H1 (cell line): ENCODE measurements at regions not wholly inside any gene's neighbourhood (a gene's known extent, or its start where the extent isn't known, plus 50 kb on each side); places are given as distances from the start of the nearest gene placed in this dataset.

Experiments used
- BCL11A ChIP-seq, 2 experiments: IDR thresholded peaks; one replicate each; pipeline ENCODE4 v1.6.1; 2011; ENCODE audit warnings: low read depth in 2 of 2, low read length in 2 of 2, mild to moderate bottlenecking in 2 of 2
- CHD1 ChIP-seq: IDR thresholded peaks from 2 replicates; pipeline ENCODE4 v1.6.1; 2012; ENCODE audit warnings: low read depth, low read length, improper control_type of control experiment
- EGR1 ChIP-seq: IDR thresholded peaks from 2 replicates; pipeline ENCODE4 v1.6.1; 2011; ENCODE audit warnings: low read depth, low read length, borderline replicate concordance
- HDAC2 ChIP-seq, 2 experiments: fragments of 300-600 bp in 1 of 2; sonication (generic) in 1 of 2; IDR thresholded peaks; 2 replicates each; pipeline ENCODE4 v1.6.1; 2011 to 2012; ENCODE audit warnings: low read depth in 2 of 2, low read length in 2 of 2, mild to moderate bottlenecking in 2 of 2, moderate library complexity in 2 of 2, borderline replicate concordance in 1 of 2, inconsistent platforms in 1 of 2
- POU5F1 ChIP-seq: IDR thresholded peaks from 2 replicates; pipeline ENCODE4 v1.6.1; 2011; ENCODE audit warnings: low read depth, mild to moderate bottlenecking, low read length, moderate library complexity
- SIRT6 ChIP-seq: IDR thresholded peaks from one replicate; pipeline ENCODE4 v1.7.1; 2012; ENCODE audit warnings: low read length, inconsistent platforms
- TF ChIP-seq, protein P1 (sequence below): fragments of 300-600 bp; sonication (generic); IDR thresholded peaks from 2 replicates; pipeline ENCODE4 v1.7.1; 2012; ENCODE audit warnings: low read length, moderate library complexity, mild to moderate bottlenecking, inconsistent platforms; ENCODE audit not compliant: insufficient replicate concordance

DNA sequence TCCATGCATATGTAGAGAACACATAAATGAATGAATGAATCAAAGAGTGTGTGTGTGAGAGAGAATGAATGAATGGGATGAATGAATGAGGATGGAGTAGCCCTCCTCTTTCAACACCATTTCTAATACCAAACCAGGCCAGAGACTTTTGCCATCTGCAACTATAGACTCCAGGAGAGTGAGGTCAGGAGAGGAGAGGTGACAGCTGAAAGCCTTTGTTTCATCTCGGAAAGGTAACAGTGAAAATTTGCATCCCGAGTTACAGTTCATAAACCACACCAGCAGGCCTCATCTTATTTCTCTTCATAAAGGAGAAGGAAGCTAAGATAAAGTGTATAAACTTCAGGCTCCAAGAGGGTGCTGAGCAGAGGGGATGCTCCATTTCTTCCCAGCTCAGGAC is 255.3 kb upstream of the KLF4 start (continued):
- TF ChIP-seq, protein P1, sequence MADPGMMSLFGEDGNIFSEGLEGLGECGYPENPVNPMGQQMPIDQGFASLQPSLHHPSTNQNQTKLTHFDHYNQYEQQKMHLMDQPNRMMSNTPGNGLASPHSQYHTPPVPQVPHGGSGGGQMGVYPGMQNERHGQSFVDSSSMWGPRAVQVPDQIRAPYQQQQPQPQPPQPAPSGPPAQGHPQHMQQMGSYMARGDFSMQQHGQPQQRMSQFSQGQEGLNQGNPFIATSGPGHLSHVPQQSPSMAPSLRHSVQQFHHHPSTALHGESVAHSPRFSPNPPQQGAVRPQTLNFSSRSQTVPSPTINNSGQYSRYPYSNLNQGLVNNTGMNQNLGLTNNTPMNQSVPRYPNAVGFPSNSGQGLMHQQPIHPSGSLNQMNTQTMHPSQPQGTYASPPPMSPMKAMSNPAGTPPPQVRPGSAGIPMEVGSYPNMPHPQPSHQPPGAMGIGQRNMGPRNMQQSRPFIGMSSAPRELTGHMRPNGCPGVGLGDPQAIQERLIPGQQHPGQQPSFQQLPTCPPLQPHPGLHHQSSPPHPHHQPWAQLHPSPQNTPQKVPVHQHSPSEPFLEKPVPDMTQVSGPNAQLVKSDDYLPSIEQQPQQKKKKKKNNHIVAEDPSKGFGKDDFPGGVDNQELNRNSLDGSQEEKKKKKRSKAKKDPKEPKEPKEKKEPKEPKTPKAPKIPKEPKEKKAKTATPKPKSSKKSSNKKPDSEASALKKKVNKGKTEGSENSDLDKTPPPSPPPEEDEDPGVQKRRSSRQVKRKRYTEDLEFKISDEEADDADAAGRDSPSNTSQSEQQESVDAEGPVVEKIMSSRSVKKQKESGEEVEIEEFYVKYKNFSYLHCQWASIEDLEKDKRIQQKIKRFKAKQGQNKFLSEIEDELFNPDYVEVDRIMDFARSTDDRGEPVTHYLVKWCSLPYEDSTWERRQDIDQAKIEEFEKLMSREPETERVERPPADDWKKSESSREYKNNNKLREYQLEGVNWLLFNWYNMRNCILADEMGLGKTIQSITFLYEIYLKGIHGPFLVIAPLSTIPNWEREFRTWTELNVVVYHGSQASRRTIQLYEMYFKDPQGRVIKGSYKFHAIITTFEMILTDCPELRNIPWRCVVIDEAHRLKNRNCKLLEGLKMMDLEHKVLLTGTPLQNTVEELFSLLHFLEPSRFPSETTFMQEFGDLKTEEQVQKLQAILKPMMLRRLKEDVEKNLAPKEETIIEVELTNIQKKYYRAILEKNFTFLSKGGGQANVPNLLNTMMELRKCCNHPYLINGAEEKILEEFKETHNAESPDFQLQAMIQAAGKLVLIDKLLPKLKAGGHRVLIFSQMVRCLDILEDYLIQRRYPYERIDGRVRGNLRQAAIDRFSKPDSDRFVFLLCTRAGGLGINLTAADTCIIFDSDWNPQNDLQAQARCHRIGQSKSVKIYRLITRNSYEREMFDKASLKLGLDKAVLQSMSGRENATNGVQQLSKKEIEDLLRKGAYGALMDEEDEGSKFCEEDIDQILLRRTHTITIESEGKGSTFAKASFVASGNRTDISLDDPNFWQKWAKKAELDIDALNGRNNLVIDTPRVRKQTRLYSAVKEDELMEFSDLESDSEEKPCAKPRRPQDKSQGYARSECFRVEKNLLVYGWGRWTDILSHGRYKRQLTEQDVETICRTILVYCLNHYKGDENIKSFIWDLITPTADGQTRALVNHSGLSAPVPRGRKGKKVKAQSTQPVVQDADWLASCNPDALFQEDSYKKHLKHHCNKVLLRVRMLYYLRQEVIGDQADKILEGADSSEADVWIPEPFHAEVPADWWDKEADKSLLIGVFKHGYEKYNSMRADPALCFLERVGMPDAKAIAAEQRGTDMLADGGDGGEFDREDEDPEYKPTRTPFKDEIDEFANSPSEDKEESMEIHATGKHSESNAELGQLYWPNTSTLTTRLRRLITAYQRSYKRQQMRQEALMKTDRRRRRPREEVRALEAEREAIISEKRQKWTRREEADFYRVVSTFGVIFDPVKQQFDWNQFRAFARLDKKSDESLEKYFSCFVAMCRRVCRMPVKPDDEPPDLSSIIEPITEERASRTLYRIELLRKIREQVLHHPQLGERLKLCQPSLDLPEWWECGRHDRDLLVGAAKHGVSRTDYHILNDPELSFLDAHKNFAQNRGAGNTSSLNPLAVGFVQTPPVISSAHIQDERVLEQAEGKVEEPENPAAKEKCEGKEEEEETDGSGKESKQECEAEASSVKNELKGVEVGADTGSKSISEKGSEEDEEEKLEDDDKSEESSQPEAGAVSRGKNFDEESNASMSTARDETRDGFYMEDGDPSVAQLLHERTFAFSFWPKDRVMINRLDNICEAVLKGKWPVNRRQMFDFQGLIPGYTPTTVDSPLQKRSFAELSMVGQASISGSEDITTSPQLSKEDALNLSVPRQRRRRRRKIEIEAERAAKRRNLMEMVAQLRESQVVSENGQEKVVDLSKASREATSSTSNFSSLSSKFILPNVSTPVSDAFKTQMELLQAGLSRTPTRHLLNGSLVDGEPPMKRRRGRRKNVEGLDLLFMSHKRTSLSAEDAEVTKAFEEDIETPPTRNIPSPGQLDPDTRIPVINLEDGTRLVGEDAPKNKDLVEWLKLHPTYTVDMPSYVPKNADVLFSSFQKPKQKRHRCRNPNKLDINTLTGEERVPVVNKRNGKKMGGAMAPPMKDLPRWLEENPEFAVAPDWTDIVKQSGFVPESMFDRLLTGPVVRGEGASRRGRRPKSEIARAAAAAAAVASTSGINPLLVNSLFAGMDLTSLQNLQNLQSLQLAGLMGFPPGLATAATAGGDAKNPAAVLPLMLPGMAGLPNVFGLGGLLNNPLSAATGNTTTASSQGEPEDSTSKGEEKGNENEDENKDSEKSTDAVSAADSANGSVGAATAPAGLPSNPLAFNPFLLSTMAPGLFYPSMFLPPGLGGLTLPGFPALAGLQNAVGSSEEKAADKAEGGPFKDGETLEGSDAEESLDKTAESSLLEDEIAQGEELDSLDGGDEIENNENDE = no peak
- TF ChIP-seq BCL11A (IDR thresholded peaks at IDR 0.05; ENCODE audit: low read depth in 2 of 2, low read length in 2 of 2) (no peak), SIRT6 (no peak), HDAC2 (IDR thresholded peaks at IDR 0.05; ENCODE audit: borderline replicate concordance in 1 of 2, low read depth in 2 of 2, low read length in 2 of 2) (no peak), EGR1 (no peak), CHD1 (no peak), POU5F1 (no peak)
